GM12878 (cell line): ENCODE measurements at regions not wholly inside any gene's neighbourhood (a gene's known extent, or its start where the extent isn't known, plus 50 kb on each side); places are given as distances from the start of the nearest gene placed in this dataset.
A peak's percentile ranks its signal among the peaks of the same experiment; 100 is the strongest.

ENCODE experiments used
- ATAC-seq: fragments of 200-7000 bp; cut with Tn5 transposase; 3 replicates; pipeline ENCODE4 v1.9.1; 2020; ENCODE audit warnings: mild to moderate bottlenecking, moderate library complexity
- BruUV-seq: library from RNA; stranded (reverse); fragments of 400-500 nt; replicated peaks from 2 replicates; lab custom pipeline; 2021; lab: Mats Ljungman, UMichigan
- CTCF ChIA-PET: fragments of 300-600 bp; sonication (Branson Sonifier 250); formaldehyde crosslinking; extraction: SDS; loops from one replicate; lab custom pipeline; 2021; ENCODE audit warnings: inconsistent platforms; lab: Yijun Ruan, JAX
- POLR2A ChIA-PET: fragments of 350-600 bp; formaldehyde crosslinking; extraction: SDS; loops from one replicate; lab custom pipeline; 2021; ENCODE audit warnings: inconsistent platforms; lab: Charles Lee
- RAD21 ChIA-PET: fragments of 300-600 bp; sonication (Branson Sonifier 250); formaldehyde crosslinking; loops from one replicate; lab custom pipeline; 2023; ENCODE audit warnings: antibody characterized with exemption; ENCODE audit not compliant: unreplicated experiment; lab: Charles Lee
- SMC1A ChIA-PET: fragments of 300-600 bp; sonication (Branson Sonifier 250); formaldehyde crosslinking; loops from one replicate; lab custom pipeline; 2023; ENCODE audit not compliant: unreplicated experiment, uncharacterized antibody; lab: Charles Lee
- DNase-seq: peaks from one replicate; pipeline ENCODE4 v3.0.0-alpha.2; 2011; ENCODE audit warnings: low read depth, low spot score
- FAIRE-seq: peaks from 3 replicates; lab custom pipeline; 2011; peaks lifted over from hg19 to GRCh38; lab: Jason Lieb, UNC
- H2AFZ ChIP-seq: 2 replicates; pipeline ENCODE4 v1.6.0; 2011; ENCODE audit warnings: low read depth, low read length, control low read depth; ENCODE audit not compliant: control insufficient read depth
- H3K27ac ChIP-seq: 2 replicates; pipeline ENCODE4 v1.5.1; 2011; ENCODE audit warnings: control low read depth; ENCODE audit not compliant: control insufficient read depth, insufficient read depth
- H3K27me3 ChIP-seq, 2 experiments: replicated peaks in 1 of 2; 2 replicates each; pipeline versions ENCODE4 v1.6.0 to v1.6.1; 2011; ENCODE audit warnings: low read length in 1 of 2; ENCODE audit not compliant: control insufficient read depth in 2 of 2, insufficient read depth in 2 of 2
- H3K36me3 ChIP-seq, 2 experiments: 2 replicates each; pipeline ENCODE4 v1.5.1; 2011; ENCODE audit warnings: low read length in 1 of 2; ENCODE audit not compliant: control insufficient read depth in 2 of 2, insufficient read depth in 2 of 2
- H3K4me1 ChIP-seq: 2 replicates; pipeline ENCODE4 v1.6.1; 2011; ENCODE audit warnings: mild to moderate bottlenecking, low read length, moderate library complexity, mixed read lengths; ENCODE audit not compliant: control insufficient read depth, insufficient read depth
- H3K4me2 ChIP-seq: 2 replicates; pipeline ENCODE4 v1.6.0; 2011; ENCODE audit warnings: control low read depth; ENCODE audit not compliant: control insufficient read depth, insufficient read depth
- H3K4me3 ChIP-seq: fragments of 200-600 bp; sonication (generic); 2 replicates; pipeline ENCODE4 v1.5.1; 2016
- H3K79me2 ChIP-seq: 2 replicates; pipeline ENCODE4 v1.6.0; 2011; ENCODE audit warnings: low read length; ENCODE audit not compliant: control insufficient read depth, insufficient read depth
- H3K9ac ChIP-seq: 2 replicates; pipeline ENCODE4 v1.8.0; 2011; ENCODE audit warnings: low read length, control low read depth, mixed read lengths; ENCODE audit not compliant: control insufficient read depth, insufficient read depth
- H3K9me3 ChIP-seq: replicated peaks from 3 replicates; pipeline ENCODE4 v1.5.1; 2011; ENCODE audit warnings: mild to moderate bottlenecking, low read length; ENCODE audit not compliant: control insufficient read depth, insufficient read depth
- H4K20me1 ChIP-seq: 2 replicates; pipeline ENCODE4 v1.6.0; 2011; ENCODE audit not compliant: control insufficient read depth, insufficient read depth
- BACH1 ChIP-seq: fragments of 450-650 bp; IDR thresholded peaks from 2 replicates; pipeline ENCODE4 v1.6.1; 2017; ENCODE audit warnings: mild to moderate bottlenecking, borderline replicate concordance
- BCL3 ChIP-seq: IDR thresholded peaks from 2 replicates; pipeline ENCODE4 v1.6.1; 2011; ENCODE audit warnings: borderline replicate concordance, low read depth, mild to moderate bottlenecking, moderate library complexity, low read length; ENCODE audit not compliant: insufficient read depth, poor library complexity, severe bottlenecking
- CBX5 ChIP-seq: sonication (generic); IDR thresholded peaks from 2 replicates; pipeline ENCODE4 v1.6.1; 2016; ENCODE audit warnings: low read depth, moderate library complexity, mild to moderate bottlenecking, inconsistent platforms
- CHD4 ChIP-seq: fragments of 200-600 bp; sonication (generic); IDR thresholded peaks from 2 replicates; pipeline ENCODE4 v1.6.1; 2016; ENCODE audit warnings: mild to moderate bottlenecking
- NFXL1 ChIP-seq: fragments of 450-650 bp; IDR thresholded peaks from 2 replicates; pipeline ENCODE4 v1.6.1; 2017; ENCODE audit warnings: antibody characterized with exemption, mild to moderate bottlenecking, borderline replicate concordance
- STAT1 ChIP-seq: fragments of 450-650 bp; conservative IDR thresholded peaks from 2 replicates; pipeline ENCODE4 v1.6.1; 2014; ENCODE audit warnings: antibody characterized with exemption, mild to moderate bottlenecking
- TCF7 ChIP-seq: IDR thresholded peaks from 2 replicates; pipeline ENCODE4 v1.6.1; 2014; ENCODE audit warnings: antibody characterized with exemption, borderline replicate concordance
- WGBS: methylation state at CpG from one replicate; pipeline ENCODE4 v1.1.6; 2016; ENCODE audit warnings: low lambda C conversion rate; ENCODE audit not compliant: insufficient replicate concordance, insufficient coverage; ENCODE audit errors: missing lambda C conversion rate; 5-methylcytosine and 5-hydroxymethylcytosine counted together
- in situ Hi-C: fragments of 300-500 bp; cut with MboI; formaldehyde crosslinking; loops from 9 replicates; pipeline ENCODE4 v1.14.3; 2018; ENCODE audit warnings: mixed read lengths
- intact Hi-C: fragments of 100-400 bp; cut with micrococcal nuclease; formaldehyde crosslinking; loops from one replicate; pipeline ENCODE4 v1.14.2; 2022; ENCODE audit not compliant: unreplicated experiment

DNA sequence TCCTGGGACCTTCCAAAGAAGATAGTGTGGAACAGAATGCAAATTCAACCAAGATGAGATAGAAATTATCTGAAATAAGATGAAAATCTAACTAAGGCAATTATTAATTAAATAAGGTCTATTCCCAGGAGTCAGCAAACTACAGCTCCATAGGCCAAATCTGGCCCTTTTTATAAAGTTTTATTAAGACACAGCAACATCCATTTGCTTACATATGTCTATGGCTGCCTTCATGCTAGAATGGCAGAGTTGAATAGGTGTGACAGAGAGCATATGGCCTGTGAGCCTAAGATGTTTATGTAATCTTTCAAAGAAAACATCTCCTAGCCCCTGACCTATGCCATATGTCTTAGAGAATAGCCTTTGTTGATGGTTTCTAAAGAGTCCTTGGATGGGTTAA lies 503.0 kb downstream of the EDEM1 start (continued):
- TF ChIP-seq TCF7 (no peak), STAT1 (no peak), CHD4 (no peak), BCL3 (no peak), BACH1 (no peak)

GRCh38 chr3:5690904-5691532 lies 503.5 kb downstream of the EDEM1 start:
- Histone ChIP-seq H3K27ac (no peak overlapping the region), H3K36me3 (no peaks in the 10 kb centered on the region), H3K79me2 (no peaks in the 10 kb centered on the region), H3K4me1 (no peaks in the 10 kb centered on the region), H3K4me2 (no peak overlapping the region), H4K20me1 (no peaks in the 10 kb centered on the region), H2AFZ (no peak overlapping the region), H3K9me3 (no peaks in the 10 kb centered on the region; the same call in 2 of the 3 replicates), H3K27me3 (no peaks in the 10 kb centered on the region), H3K9ac (no peak overlapping the region), H3K4me3 (no peak overlapping the region)
- CTCF ChIA-PET = no interaction called here
- DNase-seq (no peak), FAIRE-seq (no peak), ATAC-seq (no peak)
- POLR2A ChIA-PET = no interaction called here
- SMC1A ChIA-PET = no interaction called here
- in situ Hi-C loops = no loop called here
- WGBS = 31% methylated on average over 3 of the region's 3 CpGs
- intact Hi-C loops = no loop called here
- peak; percentile 78; the same call in 1 of the 2 replicates for TF ChIP-seq CBX5
- no peak for TF ChIP-seq NFXL1
- no TSS peak for BruUV-seq
- RAD21 ChIA-PET = no interaction called here
